NCI-H748 treated with DMSO at 0.1 percent for 48 hours (cell line): ENCODE measurements at regions not wholly inside any gene's neighbourhood (a gene's known extent, or its start where the extent isn't known, plus 50 kb on each side); places are given as distances from the start of the nearest gene placed in this dataset.

ENCODE experiments used
- DNase-seq: peaks from one replicate; lab custom pipeline; 2025; lab: John Stamatoyannopoulos, UW

DNA sequence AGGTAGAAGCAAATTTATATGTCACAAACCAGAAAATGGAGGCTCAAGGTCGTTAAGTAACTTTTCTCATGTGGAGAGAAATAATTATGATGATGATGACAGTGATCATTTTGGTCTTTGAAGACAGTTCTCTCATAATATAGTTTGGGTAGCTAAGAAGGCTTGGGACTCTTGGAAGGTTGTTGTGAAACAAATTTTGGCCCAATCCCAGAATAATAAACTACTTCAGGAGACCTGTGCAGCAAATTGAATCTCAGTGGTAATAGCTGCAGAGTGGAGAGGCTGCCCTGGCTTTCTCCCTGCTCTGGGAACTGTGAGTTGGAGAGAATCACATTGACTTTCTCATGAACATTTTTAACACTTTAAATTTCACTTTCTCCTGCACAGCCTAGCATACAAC, 217.2 kb upstream of the BOD1L1 start:
- DNase-seq, result no peak

- no peak for DNase-seq
Observed at GRCh38 chr4:13849778-13850177, 222.3 kb upstream of the BOD1L1 start.

DNA sequence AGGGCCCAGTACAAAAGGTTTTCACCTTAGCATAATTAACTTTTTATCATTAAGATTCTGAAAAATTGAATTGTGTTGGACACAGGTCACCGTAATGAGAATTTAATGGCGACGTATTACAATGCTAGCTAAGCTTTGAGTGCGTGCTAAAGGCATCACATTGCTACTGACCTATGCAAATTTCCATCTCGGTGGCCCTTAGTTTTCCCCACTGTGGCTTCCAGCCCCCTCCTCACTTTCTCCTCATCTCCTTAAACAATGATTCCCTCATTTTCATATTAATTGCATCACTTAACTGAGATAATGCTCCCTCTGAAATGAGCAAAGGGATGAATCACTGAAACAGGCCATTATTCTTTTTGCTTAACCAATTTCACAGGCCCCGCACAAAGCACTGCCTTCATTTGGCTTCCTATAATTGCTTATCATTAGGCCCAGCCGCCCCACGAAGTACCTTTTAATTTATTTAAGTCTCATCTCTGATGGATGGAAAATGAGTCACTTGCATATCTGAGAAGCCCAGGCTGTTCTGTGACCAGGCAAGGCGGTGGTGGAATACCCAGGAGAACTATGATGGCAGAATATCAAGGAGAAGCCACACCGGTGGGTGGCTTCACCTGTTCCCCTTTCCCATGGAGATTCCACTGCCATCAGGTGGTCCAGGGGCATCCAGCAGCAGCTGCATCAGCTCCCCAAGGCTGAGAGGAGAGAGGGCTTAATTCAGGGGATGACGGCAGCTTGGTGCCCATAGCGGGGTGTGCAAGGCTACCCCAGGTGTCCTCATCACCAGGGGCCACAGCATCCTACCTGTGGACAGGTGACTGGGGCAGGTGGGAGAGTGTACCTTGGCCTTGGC, 223.8 kb upstream of the BOD1L1 start:
- no peak for DNase-seq

GRCh38 chr4:13852411-13852810, 224.9 kb upstream of the BOD1L1 start:
- DNase-seq, result no peak

- no peak for DNase-seq
Observed at GRCh38 chr4:13856387-13856786, 228.9 kb upstream of the BOD1L1 start.

DNA sequence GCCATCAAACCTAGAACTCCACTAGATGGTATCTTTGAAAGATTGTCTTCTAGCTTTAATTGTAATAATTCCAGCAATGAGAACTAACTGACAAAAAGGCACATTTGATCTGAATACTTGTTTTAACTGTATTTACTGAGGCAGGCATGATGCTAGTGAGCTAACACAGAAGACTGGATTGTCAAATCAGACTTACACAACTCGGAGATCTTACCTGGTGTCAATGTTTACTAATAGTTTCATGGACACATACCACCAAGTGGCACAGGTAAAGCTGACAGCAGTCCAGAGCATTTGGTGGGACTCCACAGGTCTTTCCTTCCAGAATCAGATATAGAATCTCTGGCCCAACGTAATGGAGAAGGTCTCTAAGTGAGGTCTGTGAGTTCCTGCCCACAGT, 229.9 kb upstream of the BOD1L1 start:
- DNase-seq, result no peak

DNA sequence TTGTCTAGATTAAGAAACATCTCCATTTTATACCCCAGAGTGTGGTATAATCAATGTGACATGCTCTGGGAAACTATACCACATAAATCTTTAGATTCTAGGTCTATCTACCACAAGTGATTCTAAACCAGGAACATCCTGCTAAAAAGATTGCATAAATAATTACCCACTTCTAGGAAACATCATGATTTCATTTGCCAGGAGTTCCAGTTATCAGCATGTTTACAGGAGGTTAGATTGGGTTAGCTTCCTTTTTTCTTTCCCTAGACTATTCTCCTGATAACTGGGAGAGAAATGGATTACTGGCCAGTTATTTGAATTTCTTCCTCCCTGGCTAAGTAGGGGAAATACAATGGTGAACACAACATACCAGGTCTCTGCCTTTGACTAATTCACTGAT, 230.3 kb upstream of the BOD1L1 start:
- no peak for DNase-seq

- no peak for DNase-seq
Observed at GRCh38 chr4:13859423-13859822, 231.9 kb upstream of the BOD1L1 start.

DNA sequence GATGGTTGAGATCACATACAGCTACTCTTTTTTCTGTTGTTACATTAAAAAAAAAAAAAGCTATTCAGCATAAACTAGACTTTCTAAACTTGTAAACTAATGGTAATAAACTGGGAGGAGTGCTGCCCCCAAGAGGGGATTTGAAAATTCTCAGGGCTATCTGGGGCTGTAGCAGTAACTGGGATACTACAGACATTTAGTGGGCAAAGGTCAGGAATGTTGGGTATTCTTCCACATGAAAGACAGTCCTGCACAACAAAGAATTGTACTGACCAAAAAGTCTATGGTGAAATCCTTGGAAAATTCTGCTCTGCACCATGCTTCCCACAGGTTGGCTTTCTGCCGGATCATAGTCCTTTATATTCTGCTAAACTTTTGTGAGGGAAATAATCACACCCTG, 232.6 kb upstream of the BOD1L1 start:
- no peak for DNase-seq

DNA sequence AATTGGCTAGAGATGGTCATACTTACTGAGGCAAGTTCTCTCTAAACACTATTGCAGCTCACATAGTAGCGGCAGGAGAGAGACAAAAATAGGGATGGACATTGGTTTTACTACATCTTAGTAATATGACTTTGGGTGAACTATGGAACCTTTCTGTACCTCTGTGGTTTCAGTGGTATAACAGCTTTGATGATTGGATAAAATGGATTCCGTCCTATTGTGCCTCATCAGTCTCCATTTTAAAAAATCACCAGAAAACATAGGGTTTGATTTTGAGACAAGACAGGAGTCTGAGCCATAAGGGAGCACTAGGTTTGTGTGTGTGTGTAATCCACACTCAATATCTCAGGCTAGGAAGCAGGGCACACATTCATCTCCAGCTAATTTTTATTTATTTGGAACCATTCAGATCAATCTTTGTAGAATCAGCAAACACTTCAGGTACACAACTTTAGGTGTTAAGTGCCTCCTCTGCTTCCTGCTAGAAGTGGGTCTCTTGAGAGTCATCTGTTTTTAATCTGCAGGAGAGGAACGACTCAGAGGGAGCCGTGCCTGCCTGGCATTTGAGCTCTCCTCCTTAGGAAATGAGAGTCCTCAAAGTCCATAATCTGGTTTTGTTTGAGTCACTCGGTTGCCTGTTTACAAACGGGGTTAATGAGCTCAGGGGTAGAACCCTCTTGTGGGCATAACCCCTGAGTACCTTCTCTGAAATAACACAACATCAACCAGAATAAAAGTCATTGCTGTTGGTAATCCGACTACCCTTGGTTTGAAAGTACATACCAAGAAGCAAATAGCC, 238.5 kb upstream of the BOD1L1 start:
- DNase-seq, result no peak

GRCh38 chr4:13866881-13867280, 239.4 kb upstream of the BOD1L1 start:
- DNase-seq, result no peak

DNA sequence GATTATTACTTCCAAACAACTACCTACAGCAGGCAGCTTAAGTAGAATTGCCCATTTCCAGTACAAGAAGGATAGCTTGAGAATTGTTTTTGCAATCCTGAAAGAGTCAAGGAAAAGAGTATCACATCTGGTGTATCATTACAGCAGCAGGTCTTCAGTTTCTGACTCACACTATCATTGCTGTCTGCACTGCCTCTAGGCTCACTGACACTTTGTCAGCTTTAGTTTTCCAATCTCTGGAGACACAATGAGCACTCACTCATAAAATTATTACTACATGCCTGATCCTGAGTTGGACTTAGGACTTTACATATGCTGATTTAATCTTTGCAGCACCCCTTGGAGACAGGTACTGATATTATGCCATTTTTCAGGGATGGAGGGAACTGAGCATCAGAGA, 244.6 kb upstream of the BOD1L1 start:
- no peak for DNase-seq

DNA sequence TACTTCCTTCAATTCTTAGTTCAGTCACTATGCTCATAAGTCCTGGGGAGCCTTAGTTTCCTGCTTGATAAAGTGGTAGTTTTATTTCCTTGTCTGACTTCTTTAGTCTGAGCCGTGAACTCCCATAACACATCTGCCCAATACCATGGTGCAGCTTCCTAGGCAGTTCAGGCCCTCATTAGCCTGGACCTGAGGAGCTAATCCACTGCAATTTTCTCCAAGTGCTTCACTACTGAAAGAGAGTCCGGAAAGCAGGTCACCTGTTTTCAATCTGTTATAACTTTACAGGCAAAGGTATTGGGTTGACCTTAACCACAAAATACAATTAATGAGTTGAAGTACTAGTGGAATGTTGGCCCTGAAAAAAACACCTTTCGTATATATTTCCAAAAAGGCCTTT, 245.4 kb upstream of the BOD1L1 start:
- DNase-seq, result no peak

DNA sequence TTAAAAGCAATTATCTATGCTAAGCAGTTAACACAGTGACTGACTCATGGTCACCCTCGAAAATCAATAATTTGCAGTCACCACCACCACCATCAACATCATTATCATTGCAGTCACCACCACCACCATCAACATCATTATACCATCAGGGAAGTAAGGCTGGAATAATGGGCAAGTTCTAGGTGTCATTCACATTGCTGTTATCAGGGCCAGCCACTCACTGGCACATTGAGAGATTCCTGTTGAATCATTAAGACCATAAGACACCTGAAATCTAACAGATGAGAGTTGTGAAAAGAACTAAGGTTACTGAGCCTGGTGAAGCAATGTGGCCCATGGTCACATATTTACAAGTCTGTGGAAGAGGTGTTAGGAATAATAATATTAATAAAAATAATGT, 247.7 kb upstream of the BOD1L1 start:
- DNase-seq, result no peak

GRCh38 chr4:13876131-13876530, 248.6 kb upstream of the BOD1L1 start:
- DNase-seq, result no peak

- no peak for DNase-seq
Observed at GRCh38 chr4:13876940-13877339, 249.4 kb upstream of the BOD1L1 start.

GRCh38 chr4:13877626-13878025, 250.1 kb upstream of the BOD1L1 start:
- no peak for DNase-seq

DNA sequence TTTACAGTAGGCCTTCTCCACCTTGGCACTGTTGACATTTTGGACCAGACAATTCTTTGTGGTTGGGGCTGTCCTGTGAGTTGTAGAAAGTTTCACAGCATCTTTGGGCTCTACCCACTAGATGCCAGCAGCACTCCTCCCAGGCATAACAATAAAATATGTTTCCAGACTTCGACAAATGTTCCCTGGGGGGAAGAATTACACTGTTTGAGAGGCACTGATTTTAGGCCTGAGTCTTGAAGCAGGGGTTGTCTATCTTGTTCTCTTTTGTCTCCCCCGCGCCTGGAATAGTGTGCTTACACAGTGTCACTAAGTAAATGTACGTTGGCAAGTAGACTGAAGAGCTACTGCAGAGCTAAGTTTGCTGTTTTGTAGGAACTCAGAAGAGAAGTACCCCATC, 254.4 kb upstream of the BOD1L1 start:
- DNase-seq, result no peak

DNA sequence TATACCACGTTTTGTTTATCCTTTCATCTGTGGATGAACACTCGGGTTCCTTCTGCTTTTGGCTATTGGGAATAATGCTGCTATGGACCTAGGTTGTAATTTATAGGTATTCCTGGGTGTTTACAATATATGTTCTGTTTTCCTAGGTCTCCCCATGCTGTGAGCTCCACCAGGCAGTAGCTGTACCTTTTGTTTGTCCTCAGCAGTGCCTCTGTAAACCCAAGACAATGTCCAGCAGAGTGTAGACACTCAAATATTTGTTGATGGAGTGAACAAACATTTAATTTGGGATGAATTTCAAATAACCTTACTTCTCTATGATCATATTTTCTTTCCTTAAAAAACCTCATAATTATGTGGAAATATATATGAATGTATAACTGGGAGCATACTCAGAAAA, 259.5 kb upstream of the BOD1L1 start:
- DNase-seq, result no peak

- DNase-seq, result no peak
Observed at GRCh38 chr4:13888112-13888511, 260.6 kb upstream of the BOD1L1 start.

- DNase-seq, result no peak
Observed at GRCh38 chr4:13891544-13891939, 264.0 kb upstream of the BOD1L1 start.

DNA sequence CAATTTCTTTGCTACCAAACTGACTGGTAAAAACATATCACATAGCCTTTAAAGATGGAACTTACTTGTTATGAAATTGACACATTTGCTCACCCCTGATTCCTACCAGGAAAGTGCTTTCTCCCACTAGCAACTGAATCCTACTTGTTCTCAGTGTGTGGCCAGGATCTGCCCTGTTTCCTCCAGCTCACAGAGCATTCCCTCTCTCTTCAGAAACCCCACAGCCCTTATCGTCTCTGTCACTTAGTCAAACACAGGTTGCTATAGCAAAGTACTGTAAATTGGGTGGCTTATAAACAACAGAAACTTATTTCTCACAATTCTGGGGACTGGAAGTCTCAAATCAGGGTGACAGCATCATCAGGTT, 265.2 kb upstream of the BOD1L1 start:
- DNase-seq, result no peak

- no peak for DNase-seq
Observed at GRCh38 chr4:13893211-13893610, 265.7 kb upstream of the BOD1L1 start.

DNA sequence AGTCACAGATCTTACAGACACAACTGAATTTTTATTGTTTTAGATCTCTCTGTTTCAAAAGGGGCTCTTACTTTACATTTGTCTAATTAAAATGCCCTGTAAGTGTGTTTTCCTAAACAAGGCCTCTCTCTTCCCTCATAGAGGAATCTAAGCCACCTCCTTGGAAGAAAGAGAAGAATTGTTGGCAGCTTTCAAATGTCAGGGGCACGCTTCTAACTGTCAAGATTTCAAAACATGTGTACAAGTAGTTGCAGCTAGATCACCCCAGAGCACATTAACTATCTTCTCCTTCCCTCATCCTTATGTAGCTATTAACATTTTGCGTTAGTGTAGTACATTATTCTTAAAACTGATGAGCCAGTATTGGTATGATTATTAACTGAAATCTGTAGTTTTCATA, 266.5 kb upstream of the BOD1L1 start:
- DNase-seq, result no peak
